HEK293T (cell line): ENCODE measurements at regions not wholly inside any gene's neighbourhood (a gene's known extent, or its start where the extent isn't known, plus 50 kb on each side); places are given as distances from the start of the nearest gene placed in this dataset.

Source experiments
- NFRKB ChIP-seq: fragments of 450-650 bp; IDR thresholded peaks from 2 replicates; pipeline ENCODE4 v1.6.1; 2016; ENCODE audit warnings: mild to moderate bottlenecking, moderate library complexity
- SUZ12 ChIP-seq: fragments of 450-650 bp; IDR thresholded peaks from 2 replicates; pipeline ENCODE4 v1.6.1; 2016; ENCODE audit warnings: mild to moderate bottlenecking
- TF ChIP-seq, protein P1 (sequence below): fragments of 450-650 bp; IDR thresholded peaks from 2 replicates; pipeline ENCODE4 v1.6.1; 2016

DNA sequence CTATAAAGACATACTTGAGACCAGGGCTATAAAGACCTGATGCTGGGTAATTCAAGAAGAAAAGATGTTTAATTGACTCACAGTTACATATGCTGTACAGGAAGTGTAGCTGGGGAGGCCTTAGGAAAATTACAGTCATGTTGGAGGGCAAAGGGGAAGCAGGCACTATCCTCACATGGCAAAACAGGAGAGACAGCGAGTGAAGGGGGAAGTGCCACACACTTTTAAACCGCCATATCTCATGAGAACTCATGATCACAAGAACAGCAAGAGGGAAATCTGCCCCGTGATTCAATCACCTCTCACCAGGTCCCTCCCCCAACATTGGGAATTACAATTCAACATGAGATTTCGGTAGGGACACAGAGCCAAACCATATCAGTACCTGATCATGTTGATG is 89.9 kb upstream of the ADAMTSL1 start:
- TF ChIP-seq SUZ12 = no peak
- TF ChIP-seq NFRKB = no peak
- TF ChIP-seq, protein P1, sequence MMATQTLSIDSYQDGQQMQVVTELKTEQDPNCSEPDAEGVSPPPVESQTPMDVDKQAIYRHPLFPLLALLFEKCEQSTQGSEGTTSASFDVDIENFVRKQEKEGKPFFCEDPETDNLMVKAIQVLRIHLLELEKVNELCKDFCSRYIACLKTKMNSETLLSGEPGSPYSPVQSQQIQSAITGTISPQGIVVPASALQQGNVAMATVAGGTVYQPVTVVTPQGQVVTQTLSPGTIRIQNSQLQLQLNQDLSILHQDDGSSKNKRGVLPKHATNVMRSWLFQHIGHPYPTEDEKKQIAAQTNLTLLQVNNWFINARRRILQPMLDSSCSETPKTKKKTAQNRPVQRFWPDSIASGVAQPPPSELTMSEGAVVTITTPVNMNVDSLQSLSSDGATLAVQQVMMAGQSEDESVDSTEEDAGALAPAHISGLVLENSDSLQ = no peak
